ENCODE measurements at regions not wholly inside any gene's neighbourhood (a gene's known extent, or its start where the extent isn't known, plus 50 kb on each side); places are given as distances from the start of the nearest gene placed in this dataset.

GRCh38 chr11:28582506-28582905, 474.3 kb downstream of the METTL15 start:
- TF ChIP-seq, protein P1, sequence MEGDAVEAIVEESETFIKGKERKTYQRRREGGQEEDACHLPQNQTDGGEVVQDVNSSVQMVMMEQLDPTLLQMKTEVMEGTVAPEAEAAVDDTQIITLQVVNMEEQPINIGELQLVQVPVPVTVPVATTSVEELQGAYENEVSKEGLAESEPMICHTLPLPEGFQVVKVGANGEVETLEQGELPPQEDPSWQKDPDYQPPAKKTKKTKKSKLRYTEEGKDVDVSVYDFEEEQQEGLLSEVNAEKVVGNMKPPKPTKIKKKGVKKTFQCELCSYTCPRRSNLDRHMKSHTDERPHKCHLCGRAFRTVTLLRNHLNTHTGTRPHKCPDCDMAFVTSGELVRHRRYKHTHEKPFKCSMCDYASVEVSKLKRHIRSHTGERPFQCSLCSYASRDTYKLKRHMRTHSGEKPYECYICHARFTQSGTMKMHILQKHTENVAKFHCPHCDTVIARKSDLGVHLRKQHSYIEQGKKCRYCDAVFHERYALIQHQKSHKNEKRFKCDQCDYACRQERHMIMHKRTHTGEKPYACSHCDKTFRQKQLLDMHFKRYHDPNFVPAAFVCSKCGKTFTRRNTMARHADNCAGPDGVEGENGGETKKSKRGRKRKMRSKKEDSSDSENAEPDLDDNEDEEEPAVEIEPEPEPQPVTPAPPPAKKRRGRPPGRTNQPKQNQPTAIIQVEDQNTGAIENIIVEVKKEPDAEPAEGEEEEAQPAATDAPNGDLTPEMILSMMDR (IDR thresholded peaks at IDR 0.05; ENCODE audit: borderline replicate concordance, extremely low read depth, low read length, poor library complexity, severe bottlenecking), result no peak
- no peak for TF ChIP-seq EZH2 (IDR thresholded peaks at IDR 0.05; ENCODE audit: borderline replicate concordance, low read depth, low read length, severe bottlenecking)

All from DND-41 (cell line).